Duodenal mucosa (tissue), 2 donors: ENCODE measurements at regions not wholly inside any gene's neighbourhood (a gene's known extent, or its start where the extent isn't known, plus 50 kb on each side); places are given as distances from the start of the nearest gene placed in this dataset.

ENCODE experiments used
- H3K27ac ChIP-seq: one replicate; pipeline ENCODE4 v1.7.0; 2013; ENCODE audit warnings: low read depth, low read length
- H3K27me3 ChIP-seq, 2 donors: one replicate each; pipeline ENCODE4 v1.7.0; 2013; ENCODE audit warnings: low read length in 2 of 2, control low read depth in 1 of 2; ENCODE audit not compliant: insufficient read depth in 2 of 2, control insufficient read depth in 1 of 2
- H3K36me3 ChIP-seq, 2 donors: one replicate each; pipeline ENCODE4 v1.7.0; 2013; ENCODE audit warnings: low read length in 2 of 2, control low read depth in 1 of 2; ENCODE audit not compliant: insufficient read depth in 2 of 2, control insufficient read depth in 1 of 2
- H3K4me1 ChIP-seq, 2 donors: one replicate each; pipeline ENCODE4 v1.7.0; 2013; ENCODE audit warnings: low read length in 2 of 2, control low read depth in 1 of 2; ENCODE audit not compliant: insufficient read depth in 2 of 2, control insufficient read depth in 1 of 2
- H3K4me3 ChIP-seq, 2 donors: one replicate each; pipeline ENCODE4 v1.7.0; 2013; ENCODE audit warnings: low read length in 2 of 2, low read depth in 1 of 2
- H3K9ac ChIP-seq, 2 donors: one replicate each; pipeline ENCODE4 v1.7.0; 2013; ENCODE audit warnings: low read length in 2 of 2, low read depth in 1 of 2
- H3K9me3 ChIP-seq, 2 donors: one replicate each; pipeline ENCODE4 v1.7.0; 2013; ENCODE audit warnings: low read length in 2 of 2, control low read depth in 1 of 2; ENCODE audit not compliant: control insufficient read depth in 1 of 2

- no peak overlapping the region for H3K9ac ChIP-seq
- no peaks in the 10 kb centered on the region for H3K4me1 ChIP-seq
- no peak overlapping the region for H3K4me3 ChIP-seq
- no peak overlapping the region for H3K27ac ChIP-seq
- H3K9me3 ChIP-seq, result no peaks in the 10 kb centered on the region
- no peaks in the 10 kb centered on the region for H3K27me3 ChIP-seq
- no peaks in the 10 kb centered on the region for H3K36me3 ChIP-seq
These were observed 245.1 kb downstream of the DHX15 start for GRCh38 chr4:24339260-24339659.

DNA sequence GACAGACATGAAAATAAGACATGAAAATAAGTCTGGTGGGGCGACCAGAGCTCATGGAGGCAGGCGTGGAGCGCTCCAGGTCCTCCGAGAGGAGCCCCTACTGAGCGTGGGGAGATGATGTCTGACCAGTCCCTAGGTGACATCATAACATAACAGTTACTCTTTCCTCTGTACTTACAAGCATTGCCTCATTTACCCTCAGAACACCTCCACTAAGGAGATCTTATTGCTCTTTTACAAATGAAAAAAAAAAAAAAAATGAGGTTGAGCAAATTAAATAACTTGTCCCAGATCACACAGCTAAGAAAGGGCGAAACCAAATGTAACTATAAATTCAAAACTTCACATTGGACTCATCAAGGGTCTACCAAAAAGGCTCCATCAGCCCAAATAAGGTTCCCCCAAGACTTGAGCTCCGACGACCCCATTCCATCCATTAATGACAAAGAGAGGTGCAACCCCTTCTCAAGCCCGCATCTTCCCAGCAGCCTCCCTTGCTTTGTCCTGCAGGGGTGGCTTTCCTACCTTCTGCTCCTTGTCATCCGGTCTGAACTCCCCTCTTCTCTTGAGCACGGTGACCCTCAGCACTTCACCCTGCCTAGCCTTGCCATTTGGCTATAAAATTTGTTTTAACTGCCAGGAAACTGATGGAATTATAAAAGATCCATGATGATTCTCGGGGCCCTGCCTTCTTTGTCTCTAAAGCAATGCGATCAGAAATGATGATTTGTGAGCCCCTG lies 246.7 kb downstream of the DHX15 start:
- Histone ChIP-seq H3K9ac (no peak overlapping the region), H3K4me1 (no peaks in the 10 kb centered on the region), H3K27me3 (no peaks in the 10 kb centered on the region), H3K4me3 (no peak overlapping the region), H3K9me3 (no peaks in the 10 kb centered on the region), H3K36me3 (no peaks in the 10 kb centered on the region), H3K27ac (no peak overlapping the region)

- Histone ChIP-seq H3K27ac (no peak overlapping the region), H3K9me3 (no peaks in the 10 kb centered on the region)
These were observed 248.7 kb downstream of the DHX15 start for GRCh38 chr4:24335616-24336015.

GRCh38 chr4:24334906-24335305 lies 249.4 kb downstream of the DHX15 start:
- Histone ChIP-seq H3K4me3 (no peak overlapping the region), H3K9ac (no peak overlapping the region), H3K27ac (no peak overlapping the region), H3K9me3 (no peaks in the 10 kb centered on the region), H3K36me3 (no peaks in the 10 kb centered on the region), H3K27me3 (no peaks in the 10 kb centered on the region), H3K4me1 (no peaks in the 10 kb centered on the region)

More at GRCh38 chr4:24335616-24336015, 248.7 kb downstream of the DHX15 start:
- Histone ChIP-seq H3K27me3 (no peaks in the 10 kb centered on the region), H3K4me1 (no peaks in the 10 kb centered on the region), H3K4me3 (no peak overlapping the region), H3K9ac (no peak overlapping the region), H3K36me3 (no peaks in the 10 kb centered on the region)

DNA sequence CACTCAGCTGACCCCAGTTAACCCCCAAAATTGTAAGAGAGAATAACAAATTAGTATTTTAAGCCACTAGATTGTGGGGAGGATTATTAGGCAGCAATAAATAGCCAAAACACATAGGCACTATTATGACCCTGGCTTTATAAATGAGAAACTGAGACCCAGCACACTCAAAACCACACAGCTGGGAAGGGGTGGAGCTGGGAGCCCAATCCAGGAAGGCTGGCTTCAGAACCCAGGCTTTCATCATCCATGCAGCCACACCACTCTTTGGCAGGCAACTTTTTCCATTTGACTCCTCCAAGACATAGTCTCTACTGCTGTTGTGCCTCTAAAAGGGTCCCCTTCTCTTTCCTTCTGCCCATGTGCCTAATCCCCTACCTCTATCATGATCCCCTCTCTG lies 253.8 kb downstream of the DHX15 start:
- no peaks in the 10 kb centered on the region for H3K4me1 ChIP-seq
- no peaks in the 10 kb centered on the region for H3K27me3 ChIP-seq
- H3K9ac ChIP-seq, result no peak overlapping the region
- H3K4me3 ChIP-seq, result no peak overlapping the region
- H3K27ac ChIP-seq, result no peak overlapping the region
- no peaks in the 10 kb centered on the region for H3K36me3 ChIP-seq
- H3K9me3 ChIP-seq, result no peaks in the 10 kb centered on the region

DNA sequence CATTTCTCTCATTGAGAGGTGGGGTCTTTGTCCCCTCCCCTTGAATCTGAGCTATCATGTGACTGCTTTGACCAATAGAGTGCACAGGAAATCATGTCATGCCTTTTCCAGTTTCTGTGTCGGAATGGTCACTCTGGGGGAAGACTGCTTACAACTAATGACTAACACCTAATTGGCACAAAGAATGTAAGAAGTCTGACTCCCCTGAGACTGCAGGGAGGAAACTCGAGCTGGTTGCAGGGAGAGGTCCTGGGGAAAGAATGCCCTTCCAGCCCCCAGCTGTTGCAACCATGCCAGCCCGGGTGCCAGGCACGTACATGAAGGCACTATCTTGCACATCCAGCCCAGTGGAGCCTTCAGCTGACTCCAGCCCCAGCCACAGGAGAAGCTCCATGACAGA lies 254.2 kb downstream of the DHX15 start:
- Histone ChIP-seq H3K4me3 (no peak overlapping the region), H3K27ac (no peak overlapping the region), H3K27me3 (no peaks in the 10 kb centered on the region), H3K4me1 (no peaks in the 10 kb centered on the region), H3K36me3 (no peaks in the 10 kb centered on the region), H3K9ac (no peak overlapping the region), H3K9me3 (no peaks in the 10 kb centered on the region)

- H3K36me3 ChIP-seq, result no peaks in the 10 kb centered on the region
- H3K27me3 ChIP-seq, result no peaks in the 10 kb centered on the region
- no peak overlapping the region for H3K27ac ChIP-seq
- no peaks in the 10 kb centered on the region for H3K9me3 ChIP-seq
- no peaks in the 10 kb centered on the region for H3K4me1 ChIP-seq
- no peak overlapping the region for H3K4me3 ChIP-seq
- no peak overlapping the region for H3K9ac ChIP-seq
These were observed 255.6 kb downstream of the DHX15 start for GRCh38 chr4:24328711-24329110.

DNA sequence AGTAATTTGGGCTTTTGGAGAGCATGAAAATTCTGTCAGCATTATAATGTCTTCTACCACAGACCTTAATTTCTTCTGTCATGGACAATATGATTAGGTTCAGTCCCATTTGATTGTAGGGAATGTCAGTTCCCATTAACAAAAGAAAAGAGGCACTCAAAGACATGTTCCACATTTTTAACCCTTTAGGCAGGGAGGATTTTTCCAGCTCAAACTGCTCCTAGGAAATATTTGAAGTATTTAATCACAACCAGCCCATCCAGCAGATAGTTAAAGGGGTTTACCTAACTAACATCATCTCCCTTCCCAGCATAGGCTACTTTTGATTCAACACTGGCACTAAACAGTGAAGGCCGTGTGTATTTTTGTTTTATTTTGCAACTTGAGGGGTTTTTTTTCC lies 256.0 kb downstream of the DHX15 start:
- Histone ChIP-seq H3K27me3 (no peaks in the 10 kb centered on the region), H3K36me3 (no peaks in the 10 kb centered on the region), H3K9me3 (no peaks in the 10 kb centered on the region), H3K27ac (no peak overlapping the region), H3K9ac (no peak overlapping the region), H3K4me1 (no peaks in the 10 kb centered on the region), H3K4me3 (no peak overlapping the region)

DNA sequence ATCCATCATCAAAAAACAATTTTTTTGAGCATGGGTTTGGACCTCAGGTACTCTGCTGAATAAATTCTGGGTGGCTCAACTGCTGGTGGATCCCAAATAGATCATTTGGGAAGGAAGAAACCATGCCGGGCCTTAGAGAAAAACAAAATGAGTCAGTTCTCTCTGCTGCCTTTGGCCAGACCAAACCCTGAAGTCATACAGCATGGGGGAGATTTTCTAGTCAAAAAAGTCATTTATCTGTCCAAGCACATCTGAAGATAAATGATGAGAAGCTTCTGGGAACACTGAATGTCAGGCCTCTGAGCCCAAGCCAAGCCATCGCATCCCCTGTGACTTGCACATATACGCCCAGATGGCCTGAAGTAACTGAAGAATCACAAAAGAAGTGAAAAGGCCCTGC lies 261.4 kb downstream of the DHX15 start:
- no peak overlapping the region for H3K9ac ChIP-seq
- H3K27ac ChIP-seq, result no peak overlapping the region
- no peak overlapping the region for H3K4me3 ChIP-seq
- no peaks in the 10 kb centered on the region for H3K36me3 ChIP-seq
- no peaks in the 10 kb centered on the region for H3K4me1 ChIP-seq
- H3K9me3 ChIP-seq, result no peaks in the 10 kb centered on the region
- no peaks in the 10 kb centered on the region for H3K27me3 ChIP-seq

DNA sequence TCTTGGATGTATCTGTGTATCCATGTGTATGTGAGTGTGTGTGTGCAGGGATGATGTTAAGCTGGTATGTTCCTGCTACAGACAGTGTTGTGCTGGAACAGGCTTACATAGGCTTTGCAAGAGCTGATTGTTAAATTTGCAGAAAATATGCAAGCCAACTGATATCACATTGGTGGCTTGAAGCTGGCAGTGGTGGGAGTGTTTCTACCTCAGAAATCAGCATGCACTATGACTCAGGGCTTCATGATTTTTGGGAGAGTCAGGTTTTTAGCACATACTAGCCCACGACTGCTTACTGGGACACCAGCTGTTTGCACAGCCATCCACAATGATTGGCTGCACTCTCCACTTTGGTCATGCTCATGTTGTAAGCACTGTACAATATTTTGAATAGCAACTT lies 261.8 kb downstream of the DHX15 start:
- Histone ChIP-seq H3K36me3 (no peaks in the 10 kb centered on the region), H3K4me1 (no peaks in the 10 kb centered on the region), H3K9me3 (no peaks in the 10 kb centered on the region), H3K27ac (no peak overlapping the region), H3K27me3 (no peaks in the 10 kb centered on the region), H3K9ac (no peak overlapping the region), H3K4me3 (no peak overlapping the region)

DNA sequence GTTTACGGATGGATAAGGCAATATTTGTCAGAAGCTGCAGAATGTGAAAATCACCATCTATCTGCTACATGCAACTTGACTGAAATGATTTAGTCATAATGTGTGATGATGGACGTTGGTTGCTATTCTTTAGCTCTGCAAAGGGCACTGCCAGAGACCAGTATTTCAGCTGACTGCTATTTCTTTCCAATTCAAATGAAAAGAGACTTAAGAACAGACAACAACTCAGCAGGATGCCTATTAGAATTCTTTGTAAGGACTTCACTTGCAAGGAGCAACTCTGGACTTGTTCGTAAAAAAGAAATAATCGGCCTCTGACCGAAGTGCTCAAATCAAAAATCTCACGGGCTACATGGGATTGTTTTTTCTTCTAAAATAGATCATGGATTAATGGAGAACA lies 262.7 kb downstream of the DHX15 start:
- no peaks in the 10 kb centered on the region for H3K27me3 ChIP-seq
- no peaks in the 10 kb centered on the region for H3K36me3 ChIP-seq
- no peak overlapping the region for H3K9ac ChIP-seq
- H3K27ac ChIP-seq, result no peak overlapping the region
- no peak overlapping the region for H3K4me3 ChIP-seq
- H3K4me1 ChIP-seq, result no peaks in the 10 kb centered on the region
- H3K9me3 ChIP-seq, result no peaks in the 10 kb centered on the region
